Bronchial epithelial cell (primary cell): ENCODE measurements at regions not wholly inside any gene's neighbourhood (a gene's known extent, or its start where the extent isn't known, plus 50 kb on each side); places are given as distances from the start of the nearest gene placed in this dataset.

Experiments used
- DNase-seq: peaks from one replicate; pipeline ENCODE4 v3.0.0-alpha.2; 2010; ENCODE audit warnings: low read depth
- FAIRE-seq: peaks from 2 replicates; lab custom pipeline; 2011; peaks lifted over from hg19 to GRCh38; lab: Jason Lieb, UNC
- H3K27me3 ChIP-seq: 2 replicates; pipeline ENCODE4 v1.5.1; 2011; ENCODE audit warnings: low read length; ENCODE audit not compliant: control insufficient read depth, insufficient read depth
- H3K36me3 ChIP-seq: 2 replicates; pipeline ENCODE4 v1.5.1; 2011; ENCODE audit warnings: low read length; ENCODE audit not compliant: control insufficient read depth, insufficient read depth
- H3K4me3 ChIP-seq: 2 replicates; pipeline ENCODE4 v1.5.1; 2011; ENCODE audit warnings: mild to moderate bottlenecking, low read depth, low read length, control low read depth
- CTCF ChIP-seq: IDR thresholded peaks from 2 replicates; pipeline ENCODE4 v1.5.1; 2011; ENCODE audit warnings: mild to moderate bottlenecking, moderate library complexity, low read length, control low read depth, inconsistent platforms; ENCODE audit not compliant: insufficient read depth, severe bottlenecking

- no peak for TF ChIP-seq CTCF
- no peak for DNase-seq
- FAIRE-seq: peak; percentile 36
- Histone ChIP-seq H3K4me3 (no peak overlapping the region), H3K27me3 (no peaks in the 10 kb centered on the region), H3K36me3 (no peaks in the 10 kb centered on the region)
These were observed 78.9 kb downstream of the RTP5 start for GRCh38 chr2:241948299-241948897.

GRCh38 chr2:241948901-241949735 is 79.6 kb downstream of the RTP5 start:
- no peak overlapping the region for H3K4me3 ChIP-seq
- H3K36me3 ChIP-seq: no peaks in the 10 kb centered on the region
- DNase-seq (no peak), FAIRE-seq (no peak)
- H3K27me3 ChIP-seq: no peaks in the 10 kb centered on the region
- TF ChIP-seq CTCF: no peak

DNA sequence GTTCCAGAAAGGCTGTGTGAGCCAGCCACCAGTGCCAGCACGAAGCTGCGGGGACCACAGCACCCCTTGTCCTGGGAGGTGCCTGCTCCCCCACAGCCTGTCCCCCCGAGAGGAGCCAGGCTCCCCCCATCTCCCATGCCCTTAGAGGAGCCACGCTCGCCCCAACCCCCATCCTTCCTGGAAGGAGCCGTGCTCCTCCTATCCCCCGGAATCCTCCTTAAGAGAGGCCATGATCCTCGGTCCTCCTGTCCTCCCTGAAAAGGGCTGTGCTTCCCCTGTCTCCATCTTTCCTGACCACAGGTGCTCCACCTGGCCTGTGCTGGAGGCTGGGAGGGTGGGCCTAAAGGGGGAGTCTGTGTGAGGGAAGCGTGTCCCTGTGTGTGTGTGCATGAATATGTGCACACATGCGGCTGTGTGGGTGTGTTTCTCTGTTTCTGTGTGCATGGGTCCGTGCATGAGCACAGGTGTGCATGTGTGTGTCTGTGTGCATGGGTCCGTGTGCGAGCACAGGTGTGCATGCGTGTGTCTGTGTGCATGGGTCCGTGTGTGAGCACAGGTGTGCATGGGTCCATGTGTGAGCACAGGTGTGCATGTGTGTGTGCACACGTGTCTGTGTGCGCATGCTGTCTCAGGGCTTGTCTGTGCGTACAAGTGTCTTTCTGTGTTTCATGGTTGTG is 80.3 kb downstream of the RTP5 start:
- DNase-seq (no peak), FAIRE-seq (no peak)
- Histone ChIP-seq H3K27me3 (no peaks in the 10 kb centered on the region), H3K36me3 (no peaks in the 10 kb centered on the region), H3K4me3 (no peak overlapping the region)
- TF ChIP-seq CTCF: no peak

DNA sequence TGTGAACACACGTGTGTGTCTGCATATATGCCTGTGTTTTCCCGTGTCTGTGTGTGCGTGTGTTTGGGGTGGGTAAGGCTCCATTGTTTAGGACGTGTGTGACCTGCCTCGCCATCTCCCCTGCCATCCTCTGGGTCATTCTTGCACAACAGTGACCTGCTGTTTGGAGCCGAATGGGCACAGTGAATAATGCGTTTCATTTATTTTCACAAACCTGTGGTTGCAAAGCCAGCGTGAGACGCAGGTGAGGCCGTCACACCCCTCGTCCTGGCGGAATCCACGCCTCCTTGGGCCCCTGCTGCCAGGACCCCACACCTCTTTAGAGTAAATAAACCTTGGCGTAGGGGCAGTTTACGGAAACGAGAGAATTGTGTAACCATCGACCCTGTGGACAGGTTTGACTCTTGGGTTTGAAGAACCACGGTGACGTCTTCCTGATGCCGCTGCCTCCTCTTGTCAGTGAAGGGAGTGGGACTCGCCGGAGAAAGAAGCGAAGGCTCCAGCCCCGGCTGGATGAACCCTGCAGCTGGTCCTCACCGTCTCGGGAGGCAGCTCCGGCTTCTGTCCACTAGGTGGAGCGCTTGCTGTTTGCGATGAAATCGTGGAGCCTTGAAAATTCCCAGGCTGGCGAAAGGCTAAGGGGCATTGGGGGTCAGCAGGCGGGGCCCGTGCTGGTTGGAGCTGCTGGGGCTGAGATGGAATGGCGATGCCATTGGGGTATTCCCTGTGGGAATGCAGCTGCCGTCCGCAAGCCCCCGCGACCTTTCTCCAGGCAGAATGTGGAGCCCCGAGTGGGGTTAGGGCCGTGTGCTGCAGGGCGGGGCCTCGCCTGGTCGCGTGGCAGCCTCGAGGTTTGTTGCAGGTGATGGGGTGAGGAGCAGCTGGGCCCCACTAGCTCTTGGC is 81.1 kb downstream of the RTP5 start:
- DNase-seq (peak; percentile 33), FAIRE-seq (peak; percentile 62)
- no peak overlapping the region for H3K4me3 ChIP-seq
- no peaks in the 10 kb centered on the region for H3K27me3 ChIP-seq
- no peaks in the 10 kb centered on the region for H3K36me3 ChIP-seq
- peak; percentile 98 for TF ChIP-seq CTCF

DNA sequence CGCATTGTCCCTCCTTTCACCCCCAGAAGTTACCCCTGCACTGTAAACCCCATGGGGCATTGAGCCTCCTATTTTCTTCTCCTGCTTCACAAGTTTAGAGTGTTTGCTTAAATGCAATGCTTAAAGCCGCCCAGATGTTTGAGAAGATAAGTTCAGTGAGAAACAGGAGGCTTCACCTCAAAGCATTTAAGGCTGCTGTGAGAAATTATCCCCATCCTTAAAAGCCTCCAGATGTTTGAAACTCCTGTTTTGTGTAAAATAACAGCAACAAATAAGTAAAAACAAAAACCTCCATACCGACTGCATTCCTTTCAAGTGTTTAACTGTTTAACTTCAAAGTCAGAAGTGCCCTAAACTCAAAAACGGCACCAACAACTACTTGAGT is 81.8 kb downstream of the RTP5 start:
- Histone ChIP-seq H3K4me3 (no peak overlapping the region), H3K27me3 (no peaks in the 10 kb centered on the region), H3K36me3 (no peaks in the 10 kb centered on the region)
- TF ChIP-seq CTCF: no peak
- no peak for DNase-seq
- FAIRE-seq: no peak
